ENCODE measurements at regions not wholly inside any gene's neighbourhood (a gene's known extent, or its start where the extent isn't known, plus 50 kb on each side); places are given as distances from the start of the nearest gene placed in this dataset.

DNA sequence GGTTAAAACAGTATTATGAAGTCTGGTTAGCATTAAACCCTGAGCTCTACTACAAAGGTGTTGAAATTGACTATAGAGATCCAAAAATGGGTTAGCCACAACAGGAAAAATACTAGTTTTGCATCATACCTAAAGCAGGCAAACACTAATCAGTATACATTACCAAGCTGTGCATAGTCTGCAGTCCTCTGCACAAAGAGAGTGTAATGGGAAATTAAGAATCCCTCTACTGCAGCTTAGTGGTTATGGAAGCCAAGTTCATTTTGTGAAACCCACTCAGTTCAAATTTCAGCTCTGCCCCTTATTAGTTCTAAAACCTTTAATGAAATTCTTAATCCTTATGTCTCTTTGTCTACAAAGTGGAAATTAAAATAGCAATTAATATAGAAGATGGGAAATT is 192.1 kb downstream of the MBD2 start:
- no peaks in the 10 kb centered on the region for H3K4me1 ChIP-seq (ENCODE audit: control insufficient read depth, insufficient read depth, low read length)
- H4K20me1 ChIP-seq (ENCODE audit: insufficient read depth, low read length) = no peaks in the 10 kb centered on the region
- ATAC-seq (ENCODE audit: low read depth) (no peak), DNase-seq (no peak)
- H3K56ac ChIP-seq (ENCODE audit: extremely low read depth, insufficient read depth, low read length) = no peak overlapping the region
- in situ Hi-C loops (cut with MboI; ENCODE audit: low sequenced_read_pairs) (no loop called here), dilution Hi-C loops (cut with HindIII; ENCODE audit: low sequenced_read_pairs, unreplicated experiment) (no loop called here), intact Hi-C loops (cut with micrococcal nuclease) (no loop called here)
- no peak overlapping the region for H2AK9ac ChIP-seq (replicated peaks; ENCODE audit: low read depth, low read length, poor library complexity)
- H3K79me1 ChIP-seq (ENCODE audit: low read depth in 1 of 2, low read length in 2 of 2) = no peaks in the 10 kb centered on the region
- no peak overlapping the region for H3K4me3 ChIP-seq (ENCODE audit: insufficient read depth, low read depth, low read length)
- peaks cover 5% of the 10 kb centered on the region; the same call in 1 of the 2 replicates for H3K9me3 ChIP-seq (ENCODE audit: control insufficient read depth, insufficient read depth, low read length)
- H3K27ac ChIP-seq (ENCODE audit: insufficient read depth, low read length) = no peak overlapping the region
- no peak overlapping the region for H3K23ac ChIP-seq (ENCODE audit: low read depth, low read length)
- no peak overlapping the region for H2BK20ac ChIP-seq (ENCODE audit: low read depth, low read length)
- H4K8ac ChIP-seq (ENCODE audit: low read depth in 2 of 2, low read length in 2 of 2) = no peak overlapping the region
- no peak overlapping the region for H2BK120ac ChIP-seq (ENCODE audit: low read depth, low read length)
- no peaks in the 10 kb centered on the region for H3K9me1 ChIP-seq (ENCODE audit: insufficient read depth, low read length)
- TF ChIP-seq BHLHE40 (IDR thresholded peaks at IDR 0.05; ENCODE audit: low read depth, low read length) (no peak), CEBPB (IDR thresholded peaks at IDR 0.05; ENCODE audit: low read depth, low read length) (no peak), RCOR1 (IDR thresholded peaks at IDR 0.05; ENCODE audit: insufficient replicate concordance, low read length) (no peak), MXI1 (IDR thresholded peaks at IDR 0.05; ENCODE audit: borderline replicate concordance, low read depth, low read length) (no peak), SMC3 (IDR thresholded peaks at IDR 0.05; ENCODE audit: low read depth, low read length) (no peak), RAD21 (IDR thresholded peaks at IDR 0.05; ENCODE audit: low read length) (no peak), POLR2A (IDR thresholded peaks at IDR 0.05; ENCODE audit: low read depth, low read length) (no peak), MAFK (IDR thresholded peaks at IDR 0.05; ENCODE audit: low read depth, low read length) (no peak), CHD1 (IDR thresholded peaks at IDR 0.05; ENCODE audit: low read depth, low read length) (no peak), RFX5 (IDR thresholded peaks at IDR 0.05; ENCODE audit: low read depth, low read length) (no peak)
- TF ChIP-seq, protein P1, sequence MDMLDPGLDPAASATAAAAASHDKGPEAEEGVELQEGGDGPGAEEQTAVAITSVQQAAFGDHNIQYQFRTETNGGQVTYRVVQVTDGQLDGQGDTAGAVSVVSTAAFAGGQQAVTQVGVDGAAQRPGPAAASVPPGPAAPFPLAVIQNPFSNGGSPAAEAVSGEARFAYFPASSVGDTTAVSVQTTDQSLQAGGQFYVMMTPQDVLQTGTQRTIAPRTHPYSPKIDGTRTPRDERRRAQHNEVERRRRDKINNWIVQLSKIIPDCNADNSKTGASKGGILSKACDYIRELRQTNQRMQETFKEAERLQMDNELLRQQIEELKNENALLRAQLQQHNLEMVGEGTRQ (IDR thresholded peaks at IDR 0.05; ENCODE audit: low read depth, low read length) = no peak
- ChIA-PET CTCF (no interaction called here), POLR2A (ENCODE audit: unreplicated experiment) (no interaction called here)
- no peak overlapping the region for H2BK15ac ChIP-seq (ENCODE audit: low read depth, low read length)
- no peak overlapping the region for H2AFZ ChIP-seq (replicated peaks; ENCODE audit: low read length, poor library complexity)
- H3K9ac ChIP-seq (ENCODE audit: low read depth, low read length) = no peak overlapping the region
- no peak overlapping the region for H3K4ac ChIP-seq (ENCODE audit: low read depth, low read length)
- H2BK5ac ChIP-seq (ENCODE audit: low read depth, low read length, poor library complexity, severe bottlenecking) = no peak overlapping the region
- H3K27me3 ChIP-seq (ENCODE audit: control insufficient read depth, insufficient read depth, low read length) = no peaks in the 10 kb centered on the region
- H4K5ac ChIP-seq (ENCODE audit: low read depth, low read length) = no peak overlapping the region
- no peak overlapping the region for H3K14ac ChIP-seq (replicated peaks; ENCODE audit: low read depth, low read length)
- no peak overlapping the region for H2AK5ac ChIP-seq (ENCODE audit: low read depth, low read length)
- H3K4me2 ChIP-seq (ENCODE audit: low read depth, low read length) = no peak overlapping the region
- no peak overlapping the region for H4K91ac ChIP-seq (ENCODE audit: insufficient read depth, low read depth, low read length)
- no peaks in the 10 kb centered on the region for H3K36me3 ChIP-seq (ENCODE audit: control insufficient read depth, insufficient read depth, low read length)
- H3K18ac ChIP-seq (ENCODE audit: low read depth, low read length) = no peak overlapping the region
- BruUV-seq (replicated peaks) = no TSS peak

Data from IMR-90 (cell line).